B cell (primary cell): ENCODE measurements at regions not wholly inside any gene's neighbourhood (a gene's known extent, or its start where the extent isn't known, plus 50 kb on each side); places are given as distances from the start of the nearest gene placed in this dataset.

Experiments used
- ATAC-seq: fragments of 200-7000 bp; cut with Tn5 transposase; one replicate; pipeline ENCODE4 v1.10.0; 2021; ENCODE audit warnings: low read depth, mild to moderate bottlenecking, moderate number of reproducible peaks, moderate library complexity
- CTCF ChIA-PET: fragments of 350-600 bp; sonication (Branson Sonifier 250); formaldehyde crosslinking; loops from one replicate; lab custom pipeline; 2021; ENCODE audit warnings: antibody characterized with exemption, inconsistent platforms; lab: Charles Lee
- POLR2A ChIA-PET: fragments of 350-600 bp; sonication (Branson Sonifier 250); formaldehyde crosslinking; loops from one replicate; lab custom pipeline; 2021; ENCODE audit warnings: antibody characterized with exemption; lab: Charles Lee
- DNase-seq: peaks from one replicate; pipeline ENCODE4 v3.0.0; 2013
- H2AFZ ChIP-seq: 2 replicates; pipeline ENCODE4 v1.6.1; 2012; ENCODE audit warnings: mild to moderate bottlenecking, low read depth, low read length; ENCODE audit not compliant: insufficient read depth, poor library complexity, severe bottlenecking
- H3K27ac ChIP-seq, 2 donors: 1 replicate in 1 of 2; 2 replicates in 1 of 2; pipeline ENCODE4 v1.5.1; 2012 to 2013; ENCODE audit warnings: low read length in 2 of 2, mild to moderate bottlenecking in 2 of 2, moderate library complexity in 1 of 2
- H3K27me3 ChIP-seq, 4 experiments: fragments of 200-600 bp in 1 of 4; sonication (generic) in 1 of 4; replicated peaks in 1 of 4; 1 replicate in 2 of 4; 2 replicates in 2 of 4; pipeline versions ENCODE4 v1.6.1 to v1.7.0; 2013 to 2016; ENCODE audit warnings: low read length in 3 of 4, mild to moderate bottlenecking in 2 of 4, mixed read lengths in 1 of 4, moderate library complexity in 1 of 4; ENCODE audit not compliant: insufficient read depth in 4 of 4, control insufficient read depth in 3 of 4; ENCODE audit errors: control extremely low read depth in 1 of 4
- H3K36me3 ChIP-seq, 2 experiments: replicated peaks in 1 of 2; 1 replicate in 1 of 2; 2 replicates in 1 of 2; pipeline versions ENCODE4 v1.6.1 to v1.7.1; 2013; ENCODE audit warnings: low read length in 1 of 2; ENCODE audit not compliant: insufficient read depth in 2 of 2, control insufficient read depth in 1 of 2; ENCODE audit errors: control extremely low read depth in 1 of 2, extremely low read depth in 1 of 2
- H3K4me1 ChIP-seq, 2 donors: fragments of 200-600 bp in 1 of 2; sonication (generic) in 1 of 2; 1 replicate in 1 of 2; 2 replicates in 1 of 2; pipeline versions ENCODE4 v1.5.1 to v1.6.1; 2013 to 2017; ENCODE audit warnings: low read length in 2 of 2; ENCODE audit not compliant: control insufficient read depth in 2 of 2, insufficient read depth in 2 of 2
- H3K4me2 ChIP-seq: replicated peaks from 2 replicates; pipeline ENCODE3; 2012; ENCODE audit warnings: mild to moderate bottlenecking, low read depth, low read length; ENCODE audit not compliant: poor library complexity, severe bottlenecking
- H3K4me3 ChIP-seq, 5 experiments: fragments of 200-600 bp in 1 of 5; sonication (generic) in 1 of 5; 1 replicate in 3 of 5; 2 replicates in 2 of 5; pipeline versions ENCODE4 v1.5.1 to v1.7.0; 2011 to 2016; ENCODE audit warnings: low read length in 4 of 5, mild to moderate bottlenecking in 4 of 5, low read depth in 2 of 5, control low read depth in 1 of 5, moderate library complexity in 1 of 5; ENCODE audit not compliant: insufficient read depth in 1 of 5; ENCODE audit errors: control extremely low read depth in 1 of 5, extremely low read depth in 1 of 5
- H3K79me2 ChIP-seq: fragments of 200-600 bp; sonication (generic); one replicate; pipeline ENCODE4 v1.6.0; 2016; ENCODE audit warnings: low read length; ENCODE audit not compliant: control insufficient read depth, insufficient read depth
- H3K9ac ChIP-seq: fragments of 200-600 bp; sonication (generic); 2 replicates; pipeline ENCODE4 v1.6.1; 2017; ENCODE audit warnings: mild to moderate bottlenecking, low read length, moderate library complexity
- H3K9me3 ChIP-seq, 3 donors: one replicate each; pipeline versions ENCODE4 v1.6.1 to v1.7.1; 2013; ENCODE audit warnings: low read length in 2 of 3; ENCODE audit not compliant: control insufficient read depth in 2 of 3, insufficient read depth in 1 of 3; ENCODE audit errors: control extremely low read depth in 1 of 3
- H4K20me1 ChIP-seq: 2 replicates; pipeline ENCODE4 v1.6.0; 2012; ENCODE audit warnings: mild to moderate bottlenecking, low read length; ENCODE audit not compliant: insufficient read depth, control insufficient read depth, poor library complexity, severe bottlenecking
- H3K27ac Mint-ChIP-seq: one replicate; pipeline ENCODE4 v1.8.0; 2021; ENCODE audit warnings: mixed read lengths
- H3K27me3 Mint-ChIP-seq: one replicate; pipeline ENCODE4 v1.8.0; 2021; ENCODE audit warnings: mixed read lengths
- H3K4me1 Mint-ChIP-seq: one replicate; pipeline ENCODE4 v1.8.0; 2021; ENCODE audit warnings: mixed read lengths
- H3K4me3 Mint-ChIP-seq: one replicate; pipeline ENCODE4 v1.8.0; 2021; ENCODE audit warnings: mixed read lengths
- H3K9me3 Mint-ChIP-seq: one replicate; pipeline ENCODE4 v1.8.0; 2022; ENCODE audit warnings: mixed read lengths; ENCODE audit not compliant: insufficient read depth
- CTCF ChIP-seq: fragments of 200-600 bp; IDR thresholded peaks from one replicate; pipeline ENCODE4 v1.8.0; 2022; ENCODE audit warnings: antibody characterized with exemption, mild to moderate bottlenecking
- EZH2 ChIP-seq: IDR thresholded peaks from 2 replicates; pipeline ENCODE4 v1.6.1; 2012; ENCODE audit warnings: borderline replicate concordance, low read depth, mild to moderate bottlenecking, moderate library complexity, low read length; ENCODE audit not compliant: insufficient read depth, poor library complexity, severe bottlenecking
- WGBS: methylation state at CpG from one replicate; pipeline ENCODE4 v1.1.5; 2013; ENCODE audit warnings: missing lambda C conversion rate; ENCODE audit not compliant: insufficient coverage; 5-methylcytosine and 5-hydroxymethylcytosine counted together
- intact Hi-C: fragments of 100-400 bp; cut with micrococcal nuclease; formaldehyde crosslinking; loops from one replicate; pipeline ENCODE4 v1.10.0; 2022

GRCh38 chr3:194000712-194001111, 135.2 kb upstream of the HES1 start:
- no peak overlapping the region for H3K9ac ChIP-seq
- DNase-seq (no peak), ATAC-seq (no peak)
- WGBS, result 50% methylated on average over 1 of the region's 4 CpGs
- no peaks in the 10 kb centered on the region for H4K20me1 ChIP-seq
- peaks cover 27% of the 10 kb centered on the region for H3K27me3 Mint-ChIP-seq
- H3K4me3 Mint-ChIP-seq, result no peak overlapping the region
- H3K9me3 ChIP-seq, result no peaks in the 10 kb centered on the region
- intact Hi-C loops, result no loop called here
- peaks cover 29% of the 10 kb centered on the region for H3K4me1 Mint-ChIP-seq
- no peak overlapping the region for H3K4me2 ChIP-seq
- no peaks in the 10 kb centered on the region for H3K9me3 Mint-ChIP-seq
- no peak overlapping the region for H3K27ac Mint-ChIP-seq
- H3K4me1 ChIP-seq, result peaks cover 37 to 41% of the 10 kb centered on the region in 2 donors
- CTCF ChIA-PET, result no interaction called here
- TF ChIP-seq CTCF (no peak), EZH2 (no peak)
- H3K4me3 ChIP-seq, result no peak overlapping the region
- no peak overlapping the region for H3K27ac ChIP-seq
- no peaks in the 10 kb centered on the region for H3K79me2 ChIP-seq
- POLR2A ChIA-PET, result no interaction called here
- no peak overlapping the region for H2AFZ ChIP-seq
- H3K36me3 ChIP-seq, result no peaks in the 10 kb centered on the region
- peaks cover 0 to 34% (median 0%) of the 10 kb centered on the region in 4 experiments for H3K27me3 ChIP-seq

GRCh38 chr3:194001728-194002459, 134.1 kb upstream of the HES1 start:
- ChIA-PET POLR2A (interaction anchor here (0.5 to 1.4 kb wide), 2 partner anchors 133 to 134 kb away, joined by 3 to 4 read pairs; partner anchors contain the start of gene HES1), CTCF (interaction anchor here (1.8 kb wide), 1 partner anchor 214 kb away, joined by 6 read pairs; no protein-coding TSS in a partner anchor)
- Histone ChIP-seq H3K9ac (no peak overlapping the region), H3K79me2 (no peaks in the 10 kb centered on the region), H3K27me3 (peaks cover 0 to 29% (median 0%) of the 10 kb centered on the region in 4 experiments), H4K20me1 (no peaks in the 10 kb centered on the region), H3K4me3 (no peak overlapping the region), H3K9me3 (no peaks in the 10 kb centered on the region), H3K4me2 (no peak overlapping the region), H2AFZ (no peak overlapping the region), H3K36me3 (no peaks in the 10 kb centered on the region), H3K4me1 (peaks cover 37 to 42% of the 10 kb centered on the region in 2 donors), H3K27ac (no peak overlapping the region)
- intact Hi-C loops, result loop anchor here (2.0 kb wide), 1 partner anchor 31 kb away; no protein-coding TSS in a partner anchor
- H3K27ac Mint-ChIP-seq, result no peak overlapping the region
- H3K9me3 Mint-ChIP-seq, result no peaks in the 10 kb centered on the region
- no peak for ATAC-seq
- WGBS, result 88% methylated on average over 19 of the region's 20 CpGs
- H3K4me1 Mint-ChIP-seq, result peaks cover 33% of the 10 kb centered on the region
- peak overlapping the region; percentile 79 for H3K4me3 Mint-ChIP-seq
- TF ChIP-seq EZH2, result no peak
- no peak for TF ChIP-seq CTCF
- no peak for DNase-seq
- peaks cover 25% of the 10 kb centered on the region for H3K27me3 Mint-ChIP-seq
